LNCaP clone FGC (cell line): ENCODE measurements at regions not wholly inside any gene's neighbourhood (a gene's known extent, or its start where the extent isn't known, plus 50 kb on each side); places are given as distances from the start of the nearest gene placed in this dataset.
A peak's percentile ranks its signal among the peaks of the same experiment; 100 is the strongest.

Experiments
- DNase-seq: peaks from one replicate; pipeline ENCODE4 v3.0.0-alpha.2; 2011; ENCODE audit warnings: low read depth
- H3K4me3 ChIP-seq: 2 replicates; pipeline ENCODE4 v1.5.1; 2011; ENCODE audit warnings: mild to moderate bottlenecking, low read depth, low read length, control low read depth
- TF ChIP-seq, protein P1 (sequence below): IDR thresholded peaks from 2 replicates; pipeline ENCODE4 v1.5.1; 2012; ENCODE audit warnings: mild to moderate bottlenecking; ENCODE audit not compliant: control insufficient read depth, insufficient read depth; ENCODE audit errors: extremely low read depth

DNA sequence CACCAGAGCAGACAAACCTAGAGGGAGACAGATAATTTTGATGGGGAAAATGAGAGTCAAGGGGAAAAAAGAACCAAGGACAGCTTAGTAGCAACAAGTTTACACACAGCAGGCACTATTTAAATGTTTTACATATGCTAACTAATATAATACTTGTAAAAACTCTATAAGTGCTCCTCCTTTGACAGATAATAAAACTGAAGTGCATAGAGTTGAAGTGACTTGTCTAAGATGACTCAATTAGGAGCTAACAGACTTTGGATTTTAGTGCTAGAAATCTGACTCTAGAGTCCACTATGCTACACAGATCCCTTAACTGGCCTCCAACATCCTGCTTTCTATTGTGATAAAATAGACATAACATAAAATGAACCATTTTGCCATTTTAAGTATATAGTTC lies 506.9 kb downstream of the SATB2 start:
- no peak overlapping the region for H3K4me3 ChIP-seq
- DNase-seq = no peak
- TF ChIP-seq, protein P1, sequence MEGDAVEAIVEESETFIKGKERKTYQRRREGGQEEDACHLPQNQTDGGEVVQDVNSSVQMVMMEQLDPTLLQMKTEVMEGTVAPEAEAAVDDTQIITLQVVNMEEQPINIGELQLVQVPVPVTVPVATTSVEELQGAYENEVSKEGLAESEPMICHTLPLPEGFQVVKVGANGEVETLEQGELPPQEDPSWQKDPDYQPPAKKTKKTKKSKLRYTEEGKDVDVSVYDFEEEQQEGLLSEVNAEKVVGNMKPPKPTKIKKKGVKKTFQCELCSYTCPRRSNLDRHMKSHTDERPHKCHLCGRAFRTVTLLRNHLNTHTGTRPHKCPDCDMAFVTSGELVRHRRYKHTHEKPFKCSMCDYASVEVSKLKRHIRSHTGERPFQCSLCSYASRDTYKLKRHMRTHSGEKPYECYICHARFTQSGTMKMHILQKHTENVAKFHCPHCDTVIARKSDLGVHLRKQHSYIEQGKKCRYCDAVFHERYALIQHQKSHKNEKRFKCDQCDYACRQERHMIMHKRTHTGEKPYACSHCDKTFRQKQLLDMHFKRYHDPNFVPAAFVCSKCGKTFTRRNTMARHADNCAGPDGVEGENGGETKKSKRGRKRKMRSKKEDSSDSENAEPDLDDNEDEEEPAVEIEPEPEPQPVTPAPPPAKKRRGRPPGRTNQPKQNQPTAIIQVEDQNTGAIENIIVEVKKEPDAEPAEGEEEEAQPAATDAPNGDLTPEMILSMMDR = no peak

DNA sequence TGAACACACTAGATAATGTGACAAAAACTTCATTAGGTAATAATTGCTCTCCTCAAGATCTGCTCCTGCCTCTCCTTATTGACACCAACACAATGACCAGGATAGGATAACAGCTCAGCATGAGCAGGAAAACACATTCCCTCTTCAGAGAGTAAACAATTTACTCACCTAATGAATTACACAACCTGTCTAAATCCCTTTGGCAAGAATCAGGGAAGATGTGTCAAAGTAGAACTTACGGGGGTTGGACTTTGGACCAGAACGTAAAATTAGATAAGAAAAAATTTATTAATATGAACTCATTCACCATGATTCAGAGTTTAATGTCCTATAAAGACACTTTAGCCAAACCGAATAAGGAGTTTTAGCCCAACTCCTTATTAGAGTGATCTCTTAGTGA lies 512.2 kb downstream of the SATB2 start:
- DNase-seq = no peak
- TF ChIP-seq, protein P1 = no peak
- H3K4me3 ChIP-seq = no peak overlapping the region

DNA sequence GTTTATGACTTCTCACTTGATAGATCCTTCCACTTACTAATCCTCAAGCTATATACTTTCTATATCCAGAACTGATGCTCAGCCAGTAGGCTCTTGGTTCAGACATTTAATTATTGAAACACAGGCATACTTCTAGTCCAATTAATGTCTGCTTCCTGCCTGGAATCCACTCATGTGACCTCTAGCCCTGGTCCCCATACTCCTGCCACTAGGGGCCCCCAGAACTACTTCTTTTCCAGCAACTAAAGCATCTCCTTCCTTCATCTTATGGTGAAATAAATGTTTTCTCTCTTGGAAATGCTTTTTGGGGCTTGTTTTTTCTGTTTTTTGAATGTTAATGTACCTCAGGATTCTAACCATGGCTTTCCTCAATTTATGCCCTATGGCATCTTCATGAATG lies 527.6 kb downstream of the SATB2 start:
- no peak for DNase-seq
- no peak overlapping the region for H3K4me3 ChIP-seq

DNA sequence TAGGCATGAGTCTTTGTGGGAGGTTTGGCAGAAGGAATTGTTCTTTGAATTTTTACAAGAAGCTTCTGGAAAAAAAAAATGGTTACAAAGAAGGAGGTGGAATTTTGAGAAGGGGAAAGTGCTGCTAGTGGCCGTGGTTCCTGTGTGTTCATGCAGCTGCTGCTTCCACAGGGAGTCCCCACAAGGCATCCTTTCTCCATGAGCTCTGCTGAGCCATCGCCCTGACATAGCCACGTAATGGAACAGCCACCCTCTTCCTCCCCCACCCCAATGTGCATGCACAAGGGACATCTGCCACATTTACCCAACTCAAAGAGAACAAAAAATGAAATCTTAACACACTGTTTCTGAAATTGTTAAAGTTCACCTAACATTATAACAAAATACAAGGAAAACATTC lies 529.7 kb downstream of the SATB2 start:
- DNase-seq = no peak
- no peak overlapping the region for H3K4me3 ChIP-seq
- TF ChIP-seq, protein P1 = no peak

More for the DNA sequence above, 527.6 kb downstream of the SATB2 start:
- TF ChIP-seq, protein P1 = peak; percentile 31

DNA sequence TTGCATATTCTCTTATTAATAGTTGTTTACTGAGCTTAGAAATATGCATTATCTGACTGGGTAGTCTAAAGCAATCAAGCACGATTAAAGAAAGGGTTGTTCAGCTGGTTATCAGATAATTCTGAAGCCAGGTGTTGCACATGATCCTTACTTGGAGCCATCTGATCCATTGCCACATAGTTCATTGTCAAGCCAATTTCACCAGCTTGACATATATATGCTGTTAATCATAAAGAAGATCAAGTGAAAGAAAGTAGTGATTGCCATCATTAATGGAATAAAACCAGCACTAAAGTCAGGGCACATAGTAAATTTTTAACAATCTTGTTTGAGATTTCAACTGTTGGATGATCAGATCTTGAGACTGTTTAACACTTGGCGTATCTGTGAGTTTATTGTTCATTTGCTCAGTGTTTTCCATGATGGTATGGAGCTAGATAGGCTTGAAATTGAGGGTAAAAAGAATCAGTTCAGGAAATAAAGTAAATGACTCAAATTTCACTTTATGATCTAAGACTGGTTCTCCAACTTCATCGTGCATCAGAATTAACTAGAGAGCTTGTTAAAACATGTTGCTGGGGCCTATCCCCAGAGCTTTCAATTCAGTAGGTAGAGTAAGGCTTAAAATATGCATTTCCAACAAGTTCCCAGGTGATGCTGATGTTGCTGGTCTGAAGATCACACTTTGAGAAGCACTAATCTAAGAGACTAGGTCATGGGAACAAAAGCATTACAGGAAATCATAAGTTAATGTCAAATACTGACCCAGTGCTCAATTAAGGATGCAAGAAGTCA lies 539.6 kb downstream of the SATB2 start:
- no peak overlapping the region for H3K4me3 ChIP-seq
- no peak for DNase-seq
- TF ChIP-seq, protein P1 = no peak

DNA sequence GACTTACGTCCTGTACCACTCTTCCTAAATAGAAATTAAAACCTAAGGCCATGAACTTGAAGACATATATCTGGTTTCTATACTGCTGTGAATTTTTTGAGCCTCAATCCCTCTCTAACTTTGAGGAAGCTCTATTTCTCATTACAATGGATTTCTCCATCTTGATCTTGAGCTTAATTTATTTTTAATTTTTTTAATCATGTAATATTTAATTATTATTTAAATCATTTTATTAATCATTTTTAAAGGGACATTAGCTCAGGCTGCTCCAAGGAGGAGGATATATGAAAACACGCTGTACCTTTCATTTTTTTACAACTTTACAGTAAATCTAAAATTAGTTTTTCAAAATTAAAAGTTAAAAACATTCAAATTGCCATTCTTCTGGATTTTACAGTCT lies 540.5 kb downstream of the SATB2 start:
- H3K4me3 ChIP-seq = no peak overlapping the region
- no peak for DNase-seq
- TF ChIP-seq, protein P1 = no peak
